Uterus (tissue), 2 donors: ENCODE measurements at regions not wholly inside any gene's neighbourhood (a gene's known extent, or its start where the extent isn't known, plus 50 kb on each side); places are given as distances from the start of the nearest gene placed in this dataset.

Experiments used
- CTCF ChIP-seq, 4 experiments: fragments of 200-600 bp in 2 of 4; fragments of 450-650 bp in 2 of 4; sonication (generic) in 2 of 4; IDR thresholded peaks; one replicate each; pipeline ENCODE4 v1.5.1; 2016 to 2019; ENCODE audit warnings: antibody characterized with exemption in 4 of 4, mild to moderate bottlenecking in 2 of 4, moderate library complexity in 1 of 4
- POLR2A ChIP-seq, 2 donors: fragments of 450-650 bp; IDR thresholded peaks; one replicate each; pipeline ENCODE4 v1.6.1; 2016; ENCODE audit warnings: antibody characterized with exemption in 2 of 2, mild to moderate bottlenecking in 1 of 2, moderate library complexity in 1 of 2

- TF ChIP-seq POLR2A (IDR thresholded peaks at IDR 0.05): no peak
- TF ChIP-seq CTCF (IDR thresholded peaks at IDR 0.05): no peak
These were observed 155.5 kb upstream of the DST start for GRCh38 chr6:56798163-56798562.
